ENCODE measurements at regions not wholly inside any gene's neighbourhood (a gene's known extent, or its start where the extent isn't known, plus 50 kb on each side); places are given as distances from the start of the nearest gene placed in this dataset.

GRCh38 chr12:40435251-40435650 is 210.5 kb downstream of the LRRK2 start:
- TF ChIP-seq, protein P1, sequence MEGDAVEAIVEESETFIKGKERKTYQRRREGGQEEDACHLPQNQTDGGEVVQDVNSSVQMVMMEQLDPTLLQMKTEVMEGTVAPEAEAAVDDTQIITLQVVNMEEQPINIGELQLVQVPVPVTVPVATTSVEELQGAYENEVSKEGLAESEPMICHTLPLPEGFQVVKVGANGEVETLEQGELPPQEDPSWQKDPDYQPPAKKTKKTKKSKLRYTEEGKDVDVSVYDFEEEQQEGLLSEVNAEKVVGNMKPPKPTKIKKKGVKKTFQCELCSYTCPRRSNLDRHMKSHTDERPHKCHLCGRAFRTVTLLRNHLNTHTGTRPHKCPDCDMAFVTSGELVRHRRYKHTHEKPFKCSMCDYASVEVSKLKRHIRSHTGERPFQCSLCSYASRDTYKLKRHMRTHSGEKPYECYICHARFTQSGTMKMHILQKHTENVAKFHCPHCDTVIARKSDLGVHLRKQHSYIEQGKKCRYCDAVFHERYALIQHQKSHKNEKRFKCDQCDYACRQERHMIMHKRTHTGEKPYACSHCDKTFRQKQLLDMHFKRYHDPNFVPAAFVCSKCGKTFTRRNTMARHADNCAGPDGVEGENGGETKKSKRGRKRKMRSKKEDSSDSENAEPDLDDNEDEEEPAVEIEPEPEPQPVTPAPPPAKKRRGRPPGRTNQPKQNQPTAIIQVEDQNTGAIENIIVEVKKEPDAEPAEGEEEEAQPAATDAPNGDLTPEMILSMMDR (IDR thresholded peaks at IDR 0.05) = no peak
- no peak for TF ChIP-seq POLR2A (IDR thresholded peaks at IDR 0.05)
